GM12878 (cell line): ENCODE measurements at regions not wholly inside any gene's neighbourhood (a gene's known extent, or its start where the extent isn't known, plus 50 kb on each side); places are given as distances from the start of the nearest gene placed in this dataset.

Experiments
- BRCA1 ChIP-seq: IDR thresholded peaks from 2 replicates; pipeline ENCODE4 v1.6.1; 2011; ENCODE audit warnings: low read depth, low read length, improper control_type of control experiment
- EP300 ChIP-seq, 2 experiments: fragments of 150-350 bp in 1 of 2; IDR thresholded peaks; 2 replicates each; pipeline ENCODE4 v1.6.1; 2011 to 2012; ENCODE audit warnings: low read depth in 2 of 2, low read length in 2 of 2, borderline replicate concordance in 1 of 2, improper control_type of control experiment in 1 of 2, inconsistent platforms in 1 of 2; ENCODE audit not compliant: control insufficient read depth in 1 of 2
- EZH2 ChIP-seq: IDR thresholded peaks from 2 replicates; pipeline ENCODE4 v1.6.1; 2012; ENCODE audit warnings: low read depth, mild to moderate bottlenecking, control low read depth, inconsistent platforms, low read length, borderline replicate concordance; ENCODE audit not compliant: control insufficient read depth
- POLR2A ChIP-seq: IDR thresholded peaks from 2 replicates; pipeline ENCODE4 v1.6.1; 2011; ENCODE audit warnings: low read depth, mild to moderate bottlenecking, low read length
- POLR2AphosphoS5 ChIP-seq: IDR thresholded peaks from 2 replicates; pipeline ENCODE4 v1.6.1; 2011; ENCODE audit warnings: mild to moderate bottlenecking, low read length, inconsistent platforms
- SRF ChIP-seq, 2 experiments: IDR thresholded peaks; 2 replicates each; pipeline ENCODE4 v1.6.1; 2011; ENCODE audit warnings: low read depth in 2 of 2, low read length in 2 of 2, mild to moderate bottlenecking in 1 of 2, moderate library complexity in 1 of 2
- SUZ12 ChIP-seq: fragments of 200-600 bp; sonication (generic); IDR thresholded peaks from one replicate; pipeline ENCODE4 v1.6.1; 2018; ENCODE audit warnings: antibody characterized with exemption, mild to moderate bottlenecking; ENCODE audit not compliant: unreplicated experiment
- TF ChIP-seq, protein P1 (sequence below): IDR thresholded peaks from 2 replicates; pipeline ENCODE4 v1.6.1; 2012; ENCODE audit warnings: mild to moderate bottlenecking, low read depth, low read length
- TF ChIP-seq, protein P2 (sequence below): IDR thresholded peaks from 2 replicates; pipeline ENCODE4 v1.6.1; 2011; ENCODE audit warnings: low read depth, low read length, improper control_type of control experiment, borderline replicate concordance
- TF ChIP-seq, protein P3 (sequence below): IDR thresholded peaks from 2 replicates; pipeline ENCODE4 v1.6.1; 2012; ENCODE audit warnings: low read depth, low read length, improper control_type of control experiment
- TF ChIP-seq, protein P4 (sequence below): fragments of 450-650 bp; formaldehyde crosslinking; IDR thresholded peaks from 2 replicates; pipeline ENCODE4 v1.5.0; 2022; ENCODE audit warnings: mild to moderate bottlenecking, missing genetic modification characterization

GRCh38 chr12:60995256-60995825 is 1264.9 kb upstream of the USP15 start:
- TF ChIP-seq, protein P1, sequence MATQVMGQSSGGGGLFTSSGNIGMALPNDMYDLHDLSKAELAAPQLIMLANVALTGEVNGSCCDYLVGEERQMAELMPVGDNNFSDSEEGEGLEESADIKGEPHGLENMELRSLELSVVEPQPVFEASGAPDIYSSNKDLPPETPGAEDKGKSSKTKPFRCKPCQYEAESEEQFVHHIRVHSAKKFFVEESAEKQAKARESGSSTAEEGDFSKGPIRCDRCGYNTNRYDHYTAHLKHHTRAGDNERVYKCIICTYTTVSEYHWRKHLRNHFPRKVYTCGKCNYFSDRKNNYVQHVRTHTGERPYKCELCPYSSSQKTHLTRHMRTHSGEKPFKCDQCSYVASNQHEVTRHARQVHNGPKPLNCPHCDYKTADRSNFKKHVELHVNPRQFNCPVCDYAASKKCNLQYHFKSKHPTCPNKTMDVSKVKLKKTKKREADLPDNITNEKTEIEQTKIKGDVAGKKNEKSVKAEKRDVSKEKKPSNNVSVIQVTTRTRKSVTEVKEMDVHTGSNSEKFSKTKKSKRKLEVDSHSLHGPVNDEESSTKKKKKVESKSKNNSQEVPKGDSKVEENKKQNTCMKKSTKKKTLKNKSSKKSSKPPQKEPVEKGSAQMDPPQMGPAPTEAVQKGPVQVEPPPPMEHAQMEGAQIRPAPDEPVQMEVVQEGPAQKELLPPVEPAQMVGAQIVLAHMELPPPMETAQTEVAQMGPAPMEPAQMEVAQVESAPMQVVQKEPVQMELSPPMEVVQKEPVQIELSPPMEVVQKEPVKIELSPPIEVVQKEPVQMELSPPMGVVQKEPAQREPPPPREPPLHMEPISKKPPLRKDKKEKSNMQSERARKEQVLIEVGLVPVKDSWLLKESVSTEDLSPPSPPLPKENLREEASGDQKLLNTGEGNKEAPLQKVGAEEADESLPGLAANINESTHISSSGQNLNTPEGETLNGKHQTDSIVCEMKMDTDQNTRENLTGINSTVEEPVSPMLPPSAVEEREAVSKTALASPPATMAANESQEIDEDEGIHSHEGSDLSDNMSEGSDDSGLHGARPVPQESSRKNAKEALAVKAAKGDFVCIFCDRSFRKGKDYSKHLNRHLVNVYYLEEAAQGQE: no peak
- TF ChIP-seq, protein P2, sequence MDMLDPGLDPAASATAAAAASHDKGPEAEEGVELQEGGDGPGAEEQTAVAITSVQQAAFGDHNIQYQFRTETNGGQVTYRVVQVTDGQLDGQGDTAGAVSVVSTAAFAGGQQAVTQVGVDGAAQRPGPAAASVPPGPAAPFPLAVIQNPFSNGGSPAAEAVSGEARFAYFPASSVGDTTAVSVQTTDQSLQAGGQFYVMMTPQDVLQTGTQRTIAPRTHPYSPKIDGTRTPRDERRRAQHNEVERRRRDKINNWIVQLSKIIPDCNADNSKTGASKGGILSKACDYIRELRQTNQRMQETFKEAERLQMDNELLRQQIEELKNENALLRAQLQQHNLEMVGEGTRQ: no peak
- no peak for TF ChIP-seq SRF (IDR thresholded peaks at IDR 0.05; ENCODE audit: low read depth in 2 of 2, low read length in 2 of 2)
- TF ChIP-seq, protein P3, sequence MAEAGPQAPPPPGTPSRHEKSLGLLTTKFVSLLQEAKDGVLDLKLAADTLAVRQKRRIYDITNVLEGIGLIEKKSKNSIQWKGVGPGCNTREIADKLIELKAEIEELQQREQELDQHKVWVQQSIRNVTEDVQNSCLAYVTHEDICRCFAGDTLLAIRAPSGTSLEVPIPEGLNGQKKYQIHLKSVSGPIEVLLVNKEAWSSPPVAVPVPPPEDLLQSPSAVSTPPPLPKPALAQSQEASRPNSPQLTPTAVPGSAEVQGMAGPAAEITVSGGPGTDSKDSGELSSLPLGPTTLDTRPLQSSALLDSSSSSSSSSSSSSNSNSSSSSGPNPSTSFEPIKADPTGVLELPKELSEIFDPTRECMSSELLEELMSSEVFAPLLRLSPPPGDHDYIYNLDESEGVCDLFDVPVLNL: no peak
- TF ChIP-seq, protein P4, sequence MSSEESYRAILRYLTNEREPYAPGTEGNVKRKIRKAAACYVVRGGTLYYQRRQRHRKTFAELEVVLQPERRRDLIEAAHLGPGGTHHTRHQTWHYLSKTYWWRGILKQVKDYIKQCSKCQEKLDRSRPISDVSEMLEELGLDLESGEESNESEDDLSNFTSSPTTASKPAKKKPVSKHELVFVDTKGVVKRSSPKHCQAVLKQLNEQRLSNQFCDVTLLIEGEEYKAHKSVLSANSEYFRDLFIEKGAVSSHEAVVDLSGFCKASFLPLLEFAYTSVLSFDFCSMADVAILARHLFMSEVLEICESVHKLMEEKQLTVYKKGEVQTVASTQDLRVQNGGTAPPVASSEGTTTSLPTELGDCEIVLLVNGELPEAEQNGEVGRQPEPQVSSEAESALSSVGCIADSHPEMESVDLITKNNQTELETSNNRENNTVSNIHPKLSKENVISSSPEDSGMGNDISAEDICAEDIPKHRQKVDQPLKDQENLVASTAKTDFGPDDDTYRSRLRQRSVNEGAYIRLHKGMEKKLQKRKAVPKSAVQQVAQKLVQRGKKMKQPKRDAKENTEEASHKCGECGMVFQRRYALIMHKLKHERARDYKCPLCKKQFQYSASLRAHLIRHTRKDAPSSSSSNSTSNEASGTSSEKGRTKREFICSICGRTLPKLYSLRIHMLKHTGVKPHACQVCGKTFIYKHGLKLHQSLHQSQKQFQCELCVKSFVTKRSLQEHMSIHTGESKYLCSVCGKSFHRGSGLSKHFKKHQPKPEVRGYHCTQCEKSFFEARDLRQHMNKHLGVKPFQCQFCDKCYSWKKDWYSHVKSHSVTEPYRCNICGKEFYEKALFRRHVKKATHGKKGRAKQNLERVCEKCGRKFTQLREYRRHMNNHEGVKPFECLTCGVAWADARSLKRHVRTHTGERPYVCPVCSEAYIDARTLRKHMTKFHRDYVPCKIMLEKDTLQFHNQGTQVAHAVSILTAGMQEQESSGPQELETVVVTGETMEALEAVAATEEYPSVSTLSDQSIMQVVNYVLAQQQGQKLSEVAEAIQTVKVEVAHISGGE (CRISPR knock-in tag): no peak
- TF ChIP-seq EP300 (IDR thresholded peaks at IDR 0.05; ENCODE audit: borderline replicate concordance in 1 of 2, control insufficient read depth in 1 of 2, low read depth in 2 of 2, low read length in 2 of 2): no peak
- no peak for TF ChIP-seq EZH2
- no peak for TF ChIP-seq BRCA1
- no peak for TF ChIP-seq POLR2A
- no peak for TF ChIP-seq POLR2AphosphoS5
- no peak for TF ChIP-seq SUZ12
